ENCODE measurements at regions not wholly inside any gene's neighbourhood (a gene's known extent, or its start where the extent isn't known, plus 50 kb on each side); places are given as distances from the start of the nearest gene placed in this dataset.
"Not testable (repeated sequence)": the region's sequence is repeated elsewhere in the genome, so short reads cannot be mapped to it uniquely, and the experiment has no call there.

DNA sequence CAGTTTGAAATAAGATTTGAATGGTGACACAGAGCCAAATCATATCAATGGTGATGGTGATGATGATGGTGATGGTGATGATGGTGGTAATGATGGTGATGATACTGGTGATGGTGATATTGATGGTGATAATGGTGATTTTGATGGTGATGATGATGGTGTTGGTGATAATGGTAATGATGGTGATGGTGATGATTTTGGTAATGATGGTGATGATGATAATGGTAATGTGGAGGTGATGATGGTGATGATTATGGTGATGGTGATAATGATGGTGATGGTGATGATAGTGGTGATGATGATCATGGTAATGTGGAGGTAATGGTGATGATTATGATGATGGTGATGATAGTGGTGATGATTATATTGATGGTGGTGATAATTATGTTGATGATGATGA lies 311.9 kb upstream of the SFSWAP start:
- DNase-seq = no peak

DNA sequence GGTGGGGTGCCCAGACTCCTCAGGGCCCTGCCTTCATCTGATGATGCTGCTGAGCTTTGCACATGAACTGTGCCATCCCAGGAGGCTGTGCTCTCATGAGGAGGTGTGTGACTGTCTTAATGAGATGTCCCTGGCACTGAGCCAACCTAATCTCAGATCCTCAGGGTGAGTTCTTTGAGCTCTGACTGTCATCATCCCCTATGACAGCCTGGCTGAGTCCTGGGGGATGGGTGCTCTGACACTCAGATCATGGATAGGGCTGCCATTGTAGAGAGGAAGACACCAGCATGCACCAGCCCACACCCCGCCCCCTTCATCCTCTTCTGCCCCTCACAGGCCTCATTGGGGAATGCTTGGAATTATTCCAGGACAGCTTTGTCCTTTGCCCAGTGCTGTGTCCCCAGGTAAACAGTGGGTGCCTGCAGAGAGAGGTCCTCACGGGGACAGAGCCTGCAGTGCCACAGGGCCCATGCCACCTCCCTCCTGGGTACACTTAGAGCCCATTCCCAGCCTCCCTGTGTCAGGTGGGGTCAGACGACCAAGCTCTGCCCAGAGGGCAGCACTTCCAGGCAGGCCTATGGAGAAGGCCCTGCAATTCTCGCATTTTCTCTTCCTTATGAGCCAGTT lies 310.1 kb upstream of the SFSWAP start:
- not testable (repeated sequence) for DNase-seq

DNA sequence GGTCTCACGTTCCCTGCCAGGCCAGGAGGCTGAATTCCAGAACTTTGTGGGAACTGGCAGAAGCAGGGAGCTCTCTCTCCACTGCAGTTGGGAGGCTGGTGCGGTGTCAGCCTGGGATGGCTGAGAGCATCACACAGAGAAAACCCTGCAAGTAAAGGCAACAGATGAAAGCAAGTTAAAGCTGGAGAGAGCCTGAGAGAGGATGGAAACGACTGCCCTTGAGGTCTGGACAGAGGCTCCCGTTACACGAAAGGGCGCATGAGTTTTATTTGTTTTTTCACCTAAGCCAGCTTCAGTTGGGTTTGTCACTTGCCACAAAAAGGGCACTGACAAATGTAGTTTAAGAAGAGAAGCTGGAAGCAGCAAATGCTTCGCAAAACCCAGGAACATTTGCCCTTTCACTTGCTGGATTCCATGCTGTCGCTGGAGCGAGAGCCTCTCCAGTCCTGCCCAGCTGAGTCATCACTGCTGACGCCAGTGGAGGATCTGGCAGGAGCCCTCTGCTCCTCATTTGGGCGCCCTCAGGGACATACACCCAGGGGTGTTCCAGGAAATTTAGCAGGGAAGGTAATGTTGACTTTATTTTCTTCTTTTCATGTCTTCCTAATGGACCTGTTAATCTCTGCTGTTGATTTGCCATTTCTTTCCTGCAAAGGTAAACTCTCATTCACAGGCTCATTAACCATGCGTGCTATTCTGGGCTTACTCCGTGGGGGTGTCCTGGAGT lies 308.8 kb upstream of the SFSWAP start:
- DNase-seq = not testable (repeated sequence)

DNA sequence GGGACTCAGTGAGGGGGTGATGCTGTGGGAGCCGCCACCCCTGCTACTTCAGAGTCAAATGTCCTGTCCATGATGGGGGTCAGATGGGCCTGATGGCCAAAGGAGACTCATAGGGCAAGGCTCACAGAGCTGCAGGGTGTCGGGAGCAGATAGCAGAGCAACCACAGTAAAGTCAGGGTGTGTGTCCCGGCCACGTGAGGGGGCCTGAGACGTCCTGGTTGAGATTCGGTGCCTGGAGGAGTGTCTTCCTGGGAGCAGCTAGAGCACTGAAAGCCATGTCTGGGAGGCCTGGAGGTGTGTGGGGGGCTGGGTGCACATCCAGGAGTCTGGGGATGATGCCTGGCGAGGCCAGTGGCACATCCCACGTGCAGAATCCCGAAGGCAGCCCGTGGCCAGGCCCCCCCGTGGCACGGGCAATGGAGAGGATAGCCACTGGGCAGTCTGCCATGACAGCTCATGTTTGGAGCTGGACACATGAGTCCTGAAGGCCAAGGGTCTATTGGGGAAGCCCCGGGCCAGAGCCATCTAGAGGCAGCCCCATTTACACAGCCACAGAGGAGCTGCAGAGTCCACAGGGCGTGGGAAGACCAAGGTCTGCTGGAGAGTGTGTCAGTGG lies 308.0 kb upstream of the SFSWAP start:
- no peak for DNase-seq

DNA sequence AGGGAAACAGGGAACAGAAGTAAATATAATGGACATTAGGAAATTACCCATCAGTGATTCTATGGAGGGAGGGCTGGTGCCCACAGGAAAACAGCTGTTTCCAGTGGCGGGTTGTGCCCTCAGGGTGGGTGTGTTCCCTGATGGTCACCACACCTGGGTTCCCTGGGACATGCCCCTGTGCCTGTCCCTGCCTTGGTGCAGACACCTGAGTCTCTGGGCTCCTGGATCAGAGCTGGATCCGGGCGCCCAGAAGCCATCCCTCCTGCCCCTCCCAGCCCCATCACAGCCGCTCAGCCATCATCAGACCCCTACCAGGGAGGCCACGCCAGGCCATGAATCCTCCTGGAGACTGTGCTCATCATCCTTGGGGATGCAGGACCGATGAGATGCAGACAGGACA lies 307.2 kb upstream of the SFSWAP start:
- no peak for DNase-seq

DNA sequence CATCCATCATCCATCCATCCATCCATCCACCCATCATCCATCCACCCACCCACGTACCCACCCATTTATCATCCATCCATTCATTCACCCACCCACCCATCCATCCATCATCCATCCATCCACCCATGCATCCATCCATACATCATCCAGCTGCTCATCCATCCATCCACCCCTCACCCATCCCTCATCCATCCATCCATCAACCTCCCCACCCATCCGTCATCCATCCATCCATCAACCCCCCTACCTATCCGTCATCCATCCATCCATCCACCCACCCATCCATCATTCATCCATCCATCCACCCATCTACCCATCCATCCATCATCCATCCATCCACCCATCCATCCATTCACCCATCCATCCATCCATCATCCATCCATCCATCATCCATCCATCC lies 306.2 kb upstream of the SFSWAP start:
- no peak for DNase-seq

DNA sequence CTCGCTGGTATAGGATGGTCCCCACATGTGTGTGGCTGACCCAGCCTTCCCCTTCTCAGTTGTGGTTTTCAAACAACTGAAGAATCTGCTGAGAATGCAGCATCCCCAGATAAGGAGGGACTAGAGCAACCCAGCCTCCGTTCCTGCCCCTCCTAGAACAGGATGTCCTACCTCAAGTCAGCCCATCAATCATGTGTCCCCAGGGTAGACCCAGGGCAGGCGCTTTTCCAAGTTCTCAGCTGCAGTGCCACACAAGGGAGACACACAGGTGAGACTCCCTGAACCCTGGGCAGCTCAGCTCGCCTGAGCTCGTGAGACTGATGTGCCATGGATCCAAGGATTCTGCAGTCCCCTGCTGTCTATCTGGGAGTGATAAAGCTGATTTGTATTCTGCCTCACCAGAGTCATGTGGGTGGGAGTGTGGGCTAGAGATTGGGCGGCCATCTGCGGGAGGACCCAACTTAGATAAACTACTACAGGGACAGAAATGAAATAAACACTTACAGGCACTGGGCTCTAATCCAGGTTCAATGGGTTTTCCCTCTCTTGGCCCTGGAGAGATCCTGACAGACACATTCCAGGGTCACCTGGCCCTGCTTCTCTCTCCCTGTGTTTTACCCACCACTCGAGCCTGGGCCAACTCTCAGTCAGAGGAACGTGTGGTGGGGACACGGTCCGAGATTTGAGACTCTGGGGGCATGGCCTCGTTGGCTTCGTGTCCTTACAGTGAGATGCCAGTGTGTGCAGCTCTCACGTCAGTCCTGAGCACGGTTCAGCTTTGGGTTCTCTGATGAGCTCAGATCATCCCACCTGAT lies 303.5 kb upstream of the SFSWAP start:
- no peak for DNase-seq

DNA sequence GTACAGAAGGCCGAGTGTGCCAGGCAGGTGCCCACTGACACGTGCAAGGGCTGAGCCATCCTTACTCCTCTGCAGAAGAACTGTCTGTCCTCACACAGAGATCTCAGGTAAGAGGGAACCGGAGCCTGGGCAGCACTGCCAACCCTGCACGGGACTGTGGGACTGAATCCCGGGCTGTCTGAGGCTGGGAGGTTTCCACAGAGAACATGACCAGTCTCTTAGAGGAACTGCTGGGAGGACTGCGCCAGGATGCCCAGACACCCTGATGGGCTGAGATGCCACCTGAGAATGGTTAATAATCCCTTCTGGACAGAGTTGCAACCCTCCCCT lies 302.9 kb upstream of the SFSWAP start:
- no peak for DNase-seq

DNA sequence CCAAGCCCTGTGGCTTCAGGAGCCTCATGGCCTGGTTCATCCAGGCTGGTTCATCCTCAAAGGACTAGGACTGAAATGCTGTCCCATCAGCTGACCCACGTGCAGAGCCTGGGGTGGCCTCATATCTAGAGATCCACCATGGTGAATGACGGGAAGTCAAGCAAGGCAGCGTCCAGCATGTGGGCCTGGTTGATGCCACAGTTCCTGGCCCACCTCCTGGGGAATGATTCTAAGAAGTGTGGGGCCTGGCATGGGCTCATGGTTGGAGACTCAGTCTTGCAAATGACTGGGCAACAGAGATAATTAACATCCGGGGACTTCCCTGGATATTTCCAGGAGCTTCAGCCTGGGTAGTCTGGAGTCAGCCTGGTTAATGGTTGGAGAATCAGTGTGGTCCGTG lies 302.4 kb upstream of the SFSWAP start:
- DNase-seq = no peak

DNA sequence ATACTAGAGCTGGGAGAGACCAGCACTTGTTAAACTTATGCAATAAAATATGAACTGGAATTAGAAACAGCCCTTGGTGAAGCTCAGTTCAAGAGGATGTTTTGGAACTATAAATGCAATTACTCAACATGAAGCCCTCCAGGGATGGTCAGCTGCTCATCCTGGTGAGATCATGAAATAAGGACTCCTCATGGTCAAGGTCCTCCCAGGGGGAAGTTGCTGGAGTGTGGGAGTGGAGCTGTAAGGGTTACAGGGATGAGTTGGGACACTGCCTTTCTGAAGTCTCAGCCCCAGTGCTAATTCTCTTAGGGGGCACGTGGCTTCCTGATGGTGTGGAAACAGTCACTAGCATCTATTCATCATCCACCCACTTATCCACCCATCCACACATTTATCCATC lies 301.7 kb upstream of the SFSWAP start:
- DNase-seq = no peak

DNA sequence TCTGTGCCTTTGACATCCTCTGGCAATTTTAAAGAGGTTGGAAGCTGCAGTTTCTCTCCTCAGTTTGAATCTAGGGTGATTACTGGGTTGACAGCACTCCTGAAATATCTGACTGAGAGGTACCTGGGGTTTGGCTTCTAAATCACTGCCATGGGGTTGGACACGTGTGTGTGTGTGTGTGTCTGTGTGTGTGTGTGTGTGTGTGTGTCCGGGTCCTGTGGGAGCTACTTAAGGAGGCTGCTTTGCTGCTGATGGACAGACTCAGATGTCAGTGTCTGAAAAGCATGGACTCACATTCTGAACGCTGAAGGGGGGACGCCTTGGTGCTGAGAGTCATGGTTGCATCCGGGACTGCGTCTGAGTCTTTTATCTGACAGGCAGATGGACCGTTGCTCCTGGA lies 299.1 kb upstream of the SFSWAP start:
- not testable (repeated sequence) for DNase-seq

DNA sequence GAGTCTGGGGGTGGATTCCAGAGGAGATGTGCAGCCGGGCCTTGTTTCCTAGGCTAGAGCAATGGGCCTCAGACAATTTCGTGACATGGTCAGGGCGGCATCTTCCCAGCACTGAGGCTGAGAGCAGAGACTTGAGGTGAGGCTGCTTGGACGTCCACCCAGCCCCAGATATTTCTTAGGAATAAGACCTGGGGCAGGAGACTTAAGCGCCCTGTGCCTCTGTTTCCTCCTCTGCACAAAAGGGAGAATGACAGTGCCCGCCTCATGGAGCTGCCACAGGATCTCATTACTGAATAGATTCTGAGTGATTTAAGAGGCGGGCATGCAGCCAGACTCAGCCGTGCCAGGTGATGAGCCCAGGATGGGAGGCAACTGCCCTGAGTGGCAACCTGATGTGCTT lies 297.9 kb upstream of the SFSWAP start:
- DNase-seq = no peak

DNA sequence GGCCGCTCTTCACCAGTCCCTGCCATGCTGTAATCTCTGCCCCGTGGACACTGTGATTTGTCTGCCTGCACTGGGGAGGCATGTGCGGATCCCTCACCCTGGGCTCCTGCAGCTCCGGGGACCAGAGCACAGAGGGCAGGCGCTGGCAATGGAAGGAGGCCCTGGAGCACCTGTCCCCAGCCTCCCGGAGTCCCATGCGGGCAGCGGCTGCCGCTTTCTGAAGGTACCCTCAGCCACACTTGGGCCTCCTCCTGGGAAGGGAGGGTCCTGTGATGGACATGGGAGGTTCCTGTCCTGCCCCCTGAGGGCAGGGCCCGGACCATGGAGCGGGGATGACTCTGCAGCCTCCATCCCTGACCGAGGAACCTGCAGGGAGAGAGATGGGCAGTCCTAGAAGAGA lies 297.4 kb upstream of the SFSWAP start:
- DNase-seq = no peak

DNA sequence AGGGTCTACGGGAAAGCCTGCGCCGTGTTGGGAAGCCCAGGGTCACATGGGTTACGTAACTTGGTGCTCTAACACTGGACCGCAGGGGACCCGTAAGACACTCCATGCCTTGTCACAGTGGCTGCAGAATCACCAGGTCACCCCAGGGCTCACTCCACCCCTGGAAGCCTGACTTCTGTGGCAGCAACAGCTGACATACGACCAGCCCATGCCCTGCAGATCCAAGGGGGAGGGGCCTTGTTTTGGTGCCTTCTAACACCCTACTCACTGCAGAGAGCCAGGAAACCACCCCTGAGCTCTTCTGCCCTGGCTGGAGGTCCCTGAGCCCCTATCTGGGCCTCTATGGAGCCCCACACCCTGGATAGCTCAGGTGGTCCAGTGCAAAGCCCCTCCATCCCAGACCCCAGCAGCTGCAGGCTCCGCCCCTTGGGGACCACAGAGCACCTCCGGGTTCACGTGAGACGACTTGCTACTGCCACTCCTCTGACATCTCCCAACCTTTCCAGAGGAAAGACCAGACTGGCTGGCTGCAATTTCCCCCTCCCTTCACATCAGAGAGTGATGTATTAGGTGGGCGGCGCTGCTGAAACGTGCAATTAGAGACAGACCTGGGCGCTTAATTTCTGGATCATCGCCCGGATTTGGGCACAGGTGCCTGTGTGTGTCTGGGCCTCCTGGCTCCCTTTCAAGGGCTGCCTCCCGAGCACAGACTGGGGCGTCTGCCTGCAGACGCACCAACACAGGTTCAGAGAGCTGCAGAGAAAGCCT lies 296.6 kb upstream of the SFSWAP start:
- not testable (repeated sequence) for DNase-seq

DNA sequence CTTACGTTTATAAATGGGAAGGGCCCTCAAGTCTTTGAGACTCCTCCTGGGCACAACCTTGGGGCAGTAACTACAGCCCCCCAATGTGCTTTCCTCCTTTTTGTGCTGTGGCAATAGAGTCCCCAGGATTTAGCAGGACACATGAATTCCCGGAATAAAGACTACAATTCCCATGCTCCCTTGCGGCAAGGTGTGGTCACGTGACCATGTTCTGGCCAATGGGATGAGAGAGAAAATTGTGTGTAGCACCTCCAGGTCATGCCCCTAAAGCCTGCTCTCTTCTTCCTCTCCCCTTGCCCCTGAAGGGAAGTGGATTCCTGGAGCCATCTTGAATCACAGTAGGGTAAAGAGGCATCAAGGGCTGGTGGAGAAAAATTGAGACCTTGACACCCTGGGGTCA lies 295.1 kb upstream of the SFSWAP start:
- no peak for DNase-seq

DNA sequence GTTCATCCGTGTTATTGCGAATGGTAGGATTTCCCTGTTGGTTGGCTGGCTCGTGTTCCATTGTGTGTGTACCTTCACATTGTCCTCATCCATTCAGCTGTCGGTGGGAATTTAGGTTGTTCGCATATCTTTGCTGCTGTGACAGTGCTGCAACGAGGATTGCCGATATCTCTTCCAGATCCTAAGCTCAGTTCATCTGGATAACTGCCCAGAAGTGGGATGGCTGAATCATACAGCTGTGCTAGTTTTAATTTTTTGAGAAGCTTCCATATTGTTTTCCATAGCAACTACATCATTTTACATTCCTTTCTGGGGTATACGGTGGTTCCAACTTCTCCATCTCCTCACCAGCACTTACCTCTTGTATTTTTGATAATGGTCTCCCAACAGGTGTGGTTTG lies 292.8 kb upstream of the SFSWAP start:
- DNase-seq = no peak

DNA sequence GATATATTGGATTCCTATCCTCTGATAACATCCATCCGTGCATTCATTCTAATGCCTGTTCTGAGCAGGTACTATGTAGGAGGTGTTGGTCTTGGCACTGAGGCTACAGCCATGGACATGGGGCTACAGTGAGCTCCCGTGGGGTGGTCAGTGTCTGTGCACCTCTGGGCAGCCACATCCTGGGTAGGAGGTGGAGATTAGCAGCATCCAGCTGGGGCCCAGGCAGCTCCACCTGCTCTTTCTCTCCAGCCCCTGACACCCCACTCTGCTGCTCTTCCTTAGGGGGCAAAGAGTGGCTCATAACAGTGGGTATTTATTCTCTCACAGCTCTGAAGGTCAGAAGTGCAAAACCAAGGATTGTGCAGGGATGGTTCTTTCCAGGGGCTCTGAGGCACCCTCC lies 292.0 kb upstream of the SFSWAP start:
- no peak for DNase-seq

DNA sequence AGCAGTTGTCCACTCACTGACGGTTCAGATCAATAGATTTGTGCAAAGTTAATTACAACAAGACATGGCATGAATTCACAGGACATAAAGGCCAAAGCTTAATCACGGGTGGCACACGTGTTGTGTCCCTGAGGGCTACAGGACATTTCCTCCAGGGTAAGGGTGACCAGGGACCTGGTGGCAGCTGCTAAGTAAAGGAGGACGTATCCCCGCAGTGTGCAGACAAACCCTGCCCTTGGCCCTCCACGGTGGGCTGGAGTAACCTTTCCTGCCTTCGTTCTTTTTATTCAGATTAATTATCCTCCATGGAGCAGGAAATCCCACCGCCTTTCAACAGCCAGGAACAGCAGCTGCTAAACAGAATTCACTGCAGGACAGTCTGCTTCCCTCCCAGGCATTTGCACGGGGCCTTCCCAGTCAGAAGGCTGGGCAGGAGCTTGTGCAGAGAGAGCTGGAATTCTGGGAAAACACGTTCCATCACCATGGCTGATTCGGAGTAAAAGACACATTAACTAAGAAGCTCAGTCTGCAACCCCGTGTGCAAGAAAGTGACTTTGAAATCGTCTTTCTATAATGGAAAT lies 289.9 kb upstream of the SFSWAP start:
- DNase-seq = no peak

DNA sequence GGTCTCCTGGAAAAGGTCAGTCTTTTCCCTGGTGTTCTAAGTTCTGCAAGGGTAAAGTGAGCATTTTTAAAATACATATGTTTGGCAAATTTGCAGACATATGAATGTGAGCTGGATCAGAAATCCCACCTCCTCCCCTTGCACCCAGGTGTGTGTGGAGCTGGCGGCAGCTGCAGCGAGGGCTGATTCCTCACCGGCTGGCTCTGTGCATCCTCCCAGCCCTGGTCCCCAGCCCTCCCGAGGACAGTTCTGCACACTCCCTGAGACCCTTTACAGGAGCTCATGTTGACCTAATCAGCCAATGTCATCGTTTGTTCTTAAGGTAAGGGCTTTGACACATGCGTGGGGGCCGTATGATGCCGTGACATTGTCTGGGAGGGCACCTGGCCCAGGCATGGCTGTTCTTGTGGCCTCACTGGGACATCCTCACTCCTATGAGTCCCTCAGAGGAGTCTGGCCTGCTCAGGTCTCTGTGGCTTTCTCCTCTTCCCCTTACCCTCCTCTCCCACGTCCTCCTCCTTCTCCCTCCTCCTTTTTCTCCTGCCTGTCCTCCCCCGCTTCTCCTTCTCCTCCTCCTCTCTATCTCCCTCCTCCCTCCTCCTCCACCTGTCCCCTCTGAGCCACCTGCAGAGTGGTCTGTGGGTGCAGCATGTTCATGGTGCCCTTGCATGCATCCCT lies 289.2 kb upstream of the SFSWAP start:
- no peak for DNase-seq

DNA sequence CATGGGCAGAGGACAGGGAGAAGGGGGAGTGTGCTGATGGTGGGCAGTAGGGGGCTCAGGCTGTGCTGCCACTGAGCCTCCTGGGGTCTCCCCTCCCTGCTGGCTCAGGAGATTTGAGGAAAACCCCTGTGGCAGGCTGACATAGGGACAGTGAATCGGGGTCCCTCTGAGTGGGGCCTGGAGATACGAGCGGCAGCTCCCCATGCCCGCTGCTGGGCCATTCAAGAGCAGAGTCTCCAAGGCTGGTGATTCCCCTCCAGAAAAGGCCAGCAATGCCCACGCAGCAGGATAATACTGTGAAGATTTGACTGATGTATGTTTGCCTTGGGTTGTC lies 288.7 kb upstream of the SFSWAP start:
- no peak for DNase-seq

DNA sequence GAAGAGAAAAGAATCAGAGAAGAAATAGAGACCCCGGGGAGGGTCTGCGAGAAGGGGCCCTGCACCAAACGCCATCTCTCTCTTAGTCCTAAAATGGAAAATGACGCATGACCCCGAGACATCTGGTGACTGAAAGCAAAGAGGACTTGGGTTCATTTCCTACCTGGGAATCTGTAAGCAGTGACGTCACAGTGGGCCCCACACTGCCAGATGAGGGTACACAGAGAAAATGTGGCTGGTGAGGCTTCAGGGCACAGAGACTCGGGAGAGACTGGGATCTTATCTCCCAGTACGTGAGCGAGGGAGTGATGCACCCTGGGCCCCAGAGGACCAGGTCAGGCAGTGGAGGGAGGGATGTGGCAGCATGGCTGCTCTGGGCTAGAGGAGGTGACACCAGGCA lies 288.1 kb upstream of the SFSWAP start:
- DNase-seq = no peak

DNA sequence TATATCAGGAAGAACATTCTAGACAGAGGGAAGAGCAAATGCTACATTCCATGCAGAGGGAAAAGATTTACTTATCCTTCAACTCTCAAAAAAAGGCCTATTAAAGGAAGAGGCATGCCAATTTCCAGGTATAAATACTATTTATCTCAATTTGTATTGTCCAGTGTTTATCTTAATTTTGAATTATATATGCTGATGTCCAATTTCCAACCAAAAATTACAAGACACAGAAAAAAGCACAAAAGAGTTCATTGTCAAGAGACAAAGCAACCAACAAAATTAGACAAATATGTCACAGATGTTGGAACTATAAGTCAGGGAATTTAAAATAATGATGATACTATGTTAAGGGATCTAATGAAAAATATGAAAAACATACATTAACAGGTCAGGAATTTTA lies 286.6 kb upstream of the SFSWAP start:
- DNase-seq = no peak
